SK-N-SH (cell line): ENCODE measurements at regions not wholly inside any gene's neighbourhood (a gene's known extent, or its start where the extent isn't known, plus 50 kb on each side); places are given as distances from the start of the nearest gene placed in this dataset.

Experiments used
- CTCF ChIA-PET: fragments of 300-600, 350-600 bp; formaldehyde crosslinking; extraction: SDS; loops from one replicate; lab custom pipeline; 2021; lab: Yijun Ruan, JAX
- POLR2A ChIA-PET: fragments of 350-600 bp; sonication (Branson Sonifier 250); formaldehyde crosslinking; extraction: SDS; loops from one replicate; lab custom pipeline; 2020; ENCODE audit warnings: antibody characterized with exemption, inconsistent platforms; lab: Yijun Ruan, JAX
- DNase-seq: peaks from one replicate; pipeline ENCODE4 v3.0.0; 2012
- H2AFZ ChIP-seq: fragments of 200-600 bp; sonication (generic); 2 replicates; pipeline ENCODE4 v1.8.1; 2016; ENCODE audit warnings: antibody characterized with exemption, mild to moderate bottlenecking, low read depth
- H3F3A ChIP-seq: fragments of 200-600 bp; sonication (generic); replicated peaks from 2 replicates; pipeline ENCODE3; 2016; ENCODE audit warnings: antibody characterized with exemption, mild to moderate bottlenecking; ENCODE audit not compliant: insufficient read depth
- H3K27ac ChIP-seq, 2 experiments: fragments of 200-500 bp in 1 of 2; fragments of 200-600 bp in 1 of 2; sonication (Bioruptor generic) in 1 of 2; sonication (generic), shearing (Covaris generic) in 1 of 2; 2 replicates each; pipeline versions ENCODE4 v1.5.1 to v1.6.1; 2014 to 2016; ENCODE audit warnings: low read depth in 2 of 2, inconsistent platforms in 1 of 2, low read length in 1 of 2, mild to moderate bottlenecking in 1 of 2, mixed read lengths in 1 of 2
- H3K27me3 ChIP-seq: fragments of 200-600 bp; sonication (generic), shearing (Covaris generic); 2 replicates; pipeline ENCODE4 v1.6.1; 2016; ENCODE audit warnings: mixed run types; ENCODE audit not compliant: insufficient read depth
- H3K36me3 ChIP-seq, 2 experiments: fragments of 200-500 bp in 1 of 2; fragments of 200-600 bp in 1 of 2; sonication (Bioruptor generic) in 1 of 2; sonication (generic) in 1 of 2; replicated peaks in 1 of 2; 2 replicates each; pipeline versions ENCODE3 to v1.5.1; 2014 to 2016; ENCODE audit warnings: low read length in 1 of 2, mild to moderate bottlenecking in 1 of 2; ENCODE audit not compliant: insufficient read depth in 2 of 2, control insufficient read depth in 1 of 2
- H3K4me1 ChIP-seq, 2 experiments: fragments of 200-500 bp in 1 of 2; fragments of 200-600 bp in 1 of 2; sonication (Bioruptor generic) in 1 of 2; sonication (generic), shearing (Covaris generic) in 1 of 2; 2 replicates each; pipeline versions ENCODE4 v1.5.1 to v1.6.1; 2014 to 2016; ENCODE audit warnings: low read depth in 1 of 2, low read length in 1 of 2, mixed run types in 1 of 2; ENCODE audit not compliant: insufficient read depth in 2 of 2, control insufficient read depth in 1 of 2
- H3K4me2 ChIP-seq: fragments of 200-600 bp; sonication (generic), shearing (Covaris generic); 2 replicates; pipeline ENCODE4 v1.6.1; 2017; ENCODE audit warnings: mixed run types
- H3K4me3 ChIP-seq, 2 experiments: fragments of 200-500 bp in 1 of 2; fragments of 200-600 bp in 1 of 2; sonication (Bioruptor generic) in 1 of 2; sonication (generic), shearing (Covaris generic) in 1 of 2; 2 replicates each; pipeline versions ENCODE4 v1.5.1 to v1.8.1; 2014 to 2016; ENCODE audit warnings: low read depth in 2 of 2, inconsistent platforms in 1 of 2, low read length in 1 of 2, mild to moderate bottlenecking in 1 of 2, mixed read lengths in 1 of 2, moderate library complexity in 1 of 2
- H3K79me2 ChIP-seq: fragments of 200-600 bp; sonication (generic); 2 replicates; pipeline ENCODE4 v1.8.1; 2017; ENCODE audit warnings: mild to moderate bottlenecking; ENCODE audit not compliant: insufficient read depth
- H3K9ac ChIP-seq: fragments of 200-600 bp; sonication (generic); 2 replicates; pipeline ENCODE4 v1.6.1; 2017; ENCODE audit warnings: mixed run types
- H3K9me2 ChIP-seq: fragments of 200-600 bp; sonication (generic); 2 replicates; pipeline ENCODE4 v1.6.1; 2017; ENCODE audit warnings: mixed run types
- H3K9me3 ChIP-seq: fragments of 200-600 bp; sonication (generic); 2 replicates; pipeline ENCODE4 v1.6.1; 2017; ENCODE audit warnings: mixed run types, mild to moderate bottlenecking, moderate library complexity
- H4K20me1 ChIP-seq: fragments of 200-600 bp; sonication (generic); 2 replicates; pipeline ENCODE4 v1.6.1; 2017; ENCODE audit warnings: mild to moderate bottlenecking, mixed run types; ENCODE audit not compliant: insufficient read depth
- EP300 ChIP-seq, 2 experiments: IDR thresholded peaks; 2 replicates each; pipeline versions ENCODE4 v1.4.0 to v1.6.1; 2012; ENCODE audit warnings: borderline replicate concordance in 1 of 2, low read depth in 1 of 2, low read length in 1 of 2
- EZH2phosphoT487 ChIP-seq: fragments of 200-600 bp; sonication (generic); IDR thresholded peaks from 2 replicates; pipeline ENCODE4 v1.6.1; 2017; ENCODE audit warnings: low read depth, mixed run types, mild to moderate bottlenecking, antibody characterized with exemption, moderate library complexity, borderline replicate concordance
- FOSL2 ChIP-seq: IDR thresholded peaks from 2 replicates; pipeline ENCODE4 v1.4.0; 2012; ENCODE audit warnings: low read depth, mild to moderate bottlenecking, moderate library complexity, borderline replicate concordance
- GATA2 ChIP-seq: sonication (generic); formaldehyde crosslinking; IDR thresholded peaks from 2 replicates; pipeline ENCODE4 v1.5.0; 2020; ENCODE audit warnings: mild to moderate bottlenecking, missing genetic modification reagents
- NRF1 ChIP-seq: IDR thresholded peaks from 2 replicates; pipeline ENCODE4 v1.6.1; 2012; ENCODE audit warnings: low read depth, mild to moderate bottlenecking, low read length
- PBX3 ChIP-seq: IDR thresholded peaks from 2 replicates; pipeline ENCODE4; 2012
- RAD21 ChIP-seq: IDR thresholded peaks from 2 replicates; pipeline ENCODE4 v1.6.1; 2012; ENCODE audit warnings: mild to moderate bottlenecking, low read length
- SMC3 ChIP-seq: IDR thresholded peaks from 2 replicates; pipeline ENCODE4 v1.6.1; 2012; ENCODE audit warnings: low read depth, low read length, improper control_type of control experiment
- TEAD4 ChIP-seq: IDR thresholded peaks from 2 replicates; pipeline ENCODE4 v1.4.0; 2012; ENCODE audit warnings: mild to moderate bottlenecking, borderline replicate concordance; ENCODE audit not compliant: insufficient read depth
- WGBS: methylation state at CpG from one replicate; pipeline ENCODE4 v1.1.6; 2017; ENCODE audit warnings: low lambda C conversion rate; 5-methylcytosine and 5-hydroxymethylcytosine counted together
- TF ChIP-seq, protein P1 (sequence below): IDR thresholded peaks from 2 replicates; pipeline ENCODE4 v1.6.1; 2012; ENCODE audit warnings: mild to moderate bottlenecking, low read depth, low read length, moderate library complexity

DNA sequence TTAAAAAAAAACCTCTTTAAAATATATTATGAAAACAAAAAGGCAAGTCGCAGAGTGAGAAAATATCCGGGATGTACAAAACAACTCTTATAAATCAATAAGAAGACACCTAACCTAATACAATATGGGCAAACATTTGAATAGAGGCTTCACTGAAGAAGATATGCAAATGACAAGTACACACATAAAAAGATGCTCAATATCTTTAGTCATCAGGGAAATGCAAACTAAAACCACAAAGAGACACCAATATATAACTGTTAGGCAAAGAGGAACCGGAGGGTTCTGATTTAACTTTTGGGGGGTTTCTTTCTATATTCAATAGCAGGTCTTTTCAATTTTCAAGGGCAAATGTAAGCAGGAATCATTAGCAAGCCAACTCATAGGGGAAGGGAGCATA lies 480.7 kb upstream of the SPTLC3 start:
- Histone ChIP-seq H3K27ac (no peak overlapping the region), H3K4me1 (no peaks in the 10 kb centered on the region), H3F3A (no peaks in the 10 kb centered on the region), H3K9me2 (no peaks in the 10 kb centered on the region), H3K4me2 (no peak overlapping the region), H3K79me2 (no peaks in the 10 kb centered on the region), H3K4me3 (no peak overlapping the region), H3K27me3 (no peaks in the 10 kb centered on the region), H3K9ac (no peak overlapping the region), H4K20me1 (no peaks in the 10 kb centered on the region), H2AFZ (no peak overlapping the region), H3K36me3 (no peaks in the 10 kb centered on the region), H3K9me3 (no peaks in the 10 kb centered on the region)
- 27% methylated on average over 3 of the region's 3 CpGs for WGBS
- no peak for DNase-seq
- CTCF ChIA-PET, result no interaction called here
- POLR2A ChIA-PET, result no interaction called here
- no peak for TF ChIP-seq NRF1
- no peak for TF ChIP-seq GATA2
- TF ChIP-seq FOSL2, result no peak
- TF ChIP-seq SMC3, result no peak

DNA sequence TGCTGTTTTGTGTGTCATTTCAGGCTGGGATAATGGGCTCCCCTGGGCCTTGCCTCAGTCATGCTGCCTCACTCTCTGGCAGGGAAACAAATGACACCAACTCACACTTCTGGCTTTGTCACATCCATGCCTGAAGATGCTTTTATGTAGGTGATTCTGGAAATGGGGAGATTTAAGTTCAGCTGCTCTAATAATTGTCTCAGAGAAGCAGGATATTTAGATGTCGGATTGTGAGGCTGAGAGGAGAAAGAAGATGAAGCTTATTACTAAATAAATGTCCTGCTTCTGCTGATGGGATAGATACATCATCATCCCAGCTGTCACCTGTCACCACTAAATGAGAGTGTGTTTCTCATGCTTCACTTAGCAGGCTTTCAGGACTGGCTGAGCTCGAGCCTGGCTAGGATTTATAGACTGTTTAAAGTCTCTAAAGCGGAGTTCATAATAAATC lies 480.2 kb upstream of the SPTLC3 start:
- H3K4me1 ChIP-seq, result no peaks in the 10 kb centered on the region
- H3K36me3 ChIP-seq, result no peaks in the 10 kb centered on the region
- ChIA-PET POLR2A (no interaction called here), CTCF (interaction anchor here (1.1 kb wide), 1 partner anchor 13 kb away, joined by 3 read pairs; no protein-coding TSS in a partner anchor)
- H2AFZ ChIP-seq, result no peak overlapping the region
- H3K79me2 ChIP-seq, result no peaks in the 10 kb centered on the region
- DNase-seq, result no peak
- no peaks in the 10 kb centered on the region for H3K9me3 ChIP-seq
- WGBS, result 5% methylated on average over 3 of the region's 3 CpGs
- H3K9ac ChIP-seq, result no peak overlapping the region
- H3K27me3 ChIP-seq, result no peaks in the 10 kb centered on the region
- no peak overlapping the region for H3K27ac ChIP-seq
- no peaks in the 10 kb centered on the region for H3F3A ChIP-seq
- H3K4me3 ChIP-seq, result no peak overlapping the region
- no peaks in the 10 kb centered on the region for H3K9me2 ChIP-seq
- H3K4me2 ChIP-seq, result no peak overlapping the region
- TF ChIP-seq PBX3, result no peak
- no peak for TF ChIP-seq EP300 (IDR thresholded peaks at IDR 0.05; ENCODE audit: borderline replicate concordance in 1 of 2, low read depth in 1 of 2, low read length in 1 of 2)
- no peak for TF ChIP-seq TEAD4
- TF ChIP-seq, protein P1, sequence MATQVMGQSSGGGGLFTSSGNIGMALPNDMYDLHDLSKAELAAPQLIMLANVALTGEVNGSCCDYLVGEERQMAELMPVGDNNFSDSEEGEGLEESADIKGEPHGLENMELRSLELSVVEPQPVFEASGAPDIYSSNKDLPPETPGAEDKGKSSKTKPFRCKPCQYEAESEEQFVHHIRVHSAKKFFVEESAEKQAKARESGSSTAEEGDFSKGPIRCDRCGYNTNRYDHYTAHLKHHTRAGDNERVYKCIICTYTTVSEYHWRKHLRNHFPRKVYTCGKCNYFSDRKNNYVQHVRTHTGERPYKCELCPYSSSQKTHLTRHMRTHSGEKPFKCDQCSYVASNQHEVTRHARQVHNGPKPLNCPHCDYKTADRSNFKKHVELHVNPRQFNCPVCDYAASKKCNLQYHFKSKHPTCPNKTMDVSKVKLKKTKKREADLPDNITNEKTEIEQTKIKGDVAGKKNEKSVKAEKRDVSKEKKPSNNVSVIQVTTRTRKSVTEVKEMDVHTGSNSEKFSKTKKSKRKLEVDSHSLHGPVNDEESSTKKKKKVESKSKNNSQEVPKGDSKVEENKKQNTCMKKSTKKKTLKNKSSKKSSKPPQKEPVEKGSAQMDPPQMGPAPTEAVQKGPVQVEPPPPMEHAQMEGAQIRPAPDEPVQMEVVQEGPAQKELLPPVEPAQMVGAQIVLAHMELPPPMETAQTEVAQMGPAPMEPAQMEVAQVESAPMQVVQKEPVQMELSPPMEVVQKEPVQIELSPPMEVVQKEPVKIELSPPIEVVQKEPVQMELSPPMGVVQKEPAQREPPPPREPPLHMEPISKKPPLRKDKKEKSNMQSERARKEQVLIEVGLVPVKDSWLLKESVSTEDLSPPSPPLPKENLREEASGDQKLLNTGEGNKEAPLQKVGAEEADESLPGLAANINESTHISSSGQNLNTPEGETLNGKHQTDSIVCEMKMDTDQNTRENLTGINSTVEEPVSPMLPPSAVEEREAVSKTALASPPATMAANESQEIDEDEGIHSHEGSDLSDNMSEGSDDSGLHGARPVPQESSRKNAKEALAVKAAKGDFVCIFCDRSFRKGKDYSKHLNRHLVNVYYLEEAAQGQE, result no peak
- no peak for TF ChIP-seq RAD21
- no peak for TF ChIP-seq EZH2phosphoT487
- no peaks in the 10 kb centered on the region for H4K20me1 ChIP-seq
